Vagina (tissue), 2 donors: ENCODE measurements at regions not wholly inside any gene's neighbourhood (a gene's known extent, or its start where the extent isn't known, plus 50 kb on each side); places are given as distances from the start of the nearest gene placed in this dataset.

Experiments used
- DNase-seq, 2 donors: peaks; one replicate each; pipeline ENCODE4 v3.0.0-alpha.2; 2017; ENCODE audit errors: extremely low spot score in 2 of 2
- H3K27ac ChIP-seq: fragments of 200-600 bp; sonication (generic); one replicate; pipeline ENCODE4 v1.5.1; 2019
- H3K27me3 ChIP-seq: fragments of 200-600 bp; sonication (generic); one replicate; pipeline ENCODE4 v1.5.1; 2019
- H3K36me3 ChIP-seq, 2 donors: fragments of 200-600 bp; sonication (generic); one replicate each; pipeline ENCODE4 v1.5.1; 2017 to 2019
- H3K4me1 ChIP-seq: fragments of 200-600 bp; sonication (generic); one replicate; pipeline ENCODE4 v1.5.1; 2019
- H3K4me3 ChIP-seq, 2 donors: fragments of 200-600 bp; sonication (generic); 1 replicate in 1 of 2; 2 replicates in 1 of 2; pipeline ENCODE4 v1.5.1; 2016 to 2019
- H3K9me3 ChIP-seq: fragments of 200-600 bp; sonication (generic); one replicate; pipeline ENCODE4 v1.5.1; 2019
- POLR2A ChIP-seq, 2 donors: fragments of 450-650 bp; IDR thresholded peaks; one replicate each; pipeline ENCODE4 v1.6.1; 2017; ENCODE audit warnings: antibody characterized with exemption in 2 of 2, mild to moderate bottlenecking in 2 of 2, moderate library complexity in 2 of 2
- POLR2AphosphoS5 ChIP-seq, 2 donors: sonication (generic); formaldehyde crosslinking; IDR thresholded peaks; one replicate each; pipeline ENCODE4 v1.9.0; 2017; ENCODE audit warnings: antibody characterized with exemption in 2 of 2, mild to moderate bottlenecking in 2 of 2, low read depth in 1 of 2; ENCODE audit not compliant: insufficient read depth in 1 of 2
- intact Hi-C: fragments of 100-400 bp; cut with DNase I; formaldehyde crosslinking; loops from one replicate; pipeline ENCODE4 v1.15.1; 2023
- TF ChIP-seq, protein P1 (sequence below), 3 experiments: fragments of 450-650 bp in 2 of 3; fragments of 200-600 bp in 1 of 3; sonication (generic) in 1 of 3; IDR thresholded peaks; one replicate each; pipeline ENCODE4 v1.5.1; 2017 to 2019; ENCODE audit warnings: antibody characterized with exemption in 3 of 3, mild to moderate bottlenecking in 2 of 3, moderate library complexity in 2 of 3

DNA sequence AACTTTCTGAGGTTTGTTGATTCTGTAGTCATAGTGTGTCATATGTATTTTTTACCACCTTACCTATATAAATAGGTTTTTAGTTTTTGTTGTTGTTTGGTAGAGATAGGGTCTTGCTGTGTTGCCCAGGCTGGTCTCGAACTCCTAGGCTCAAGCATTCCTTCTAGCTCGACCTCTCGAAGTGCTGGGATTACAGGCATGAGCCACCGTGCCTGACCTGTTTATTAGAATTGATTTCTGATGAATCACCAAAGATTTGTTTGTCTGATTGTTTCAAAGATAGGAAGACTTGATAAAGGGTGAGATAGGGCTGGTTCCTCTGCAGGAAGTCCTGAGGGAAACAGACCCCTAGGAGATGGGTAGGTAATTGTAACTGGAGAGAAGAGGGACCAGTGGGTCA is 481.6 kb downstream of the PCNX1 start:
- Histone ChIP-seq H3K27me3 (no peaks in the 10 kb centered on the region), H3K4me1 (no peaks in the 10 kb centered on the region), H3K9me3 (no peaks in the 10 kb centered on the region), H3K4me3 (no peak overlapping the region), H3K36me3 (no peaks in the 10 kb centered on the region), H3K27ac (no peak overlapping the region)
- DNase-seq: no peak
- intact Hi-C loops: no loop called here
- TF ChIP-seq, protein P1, sequence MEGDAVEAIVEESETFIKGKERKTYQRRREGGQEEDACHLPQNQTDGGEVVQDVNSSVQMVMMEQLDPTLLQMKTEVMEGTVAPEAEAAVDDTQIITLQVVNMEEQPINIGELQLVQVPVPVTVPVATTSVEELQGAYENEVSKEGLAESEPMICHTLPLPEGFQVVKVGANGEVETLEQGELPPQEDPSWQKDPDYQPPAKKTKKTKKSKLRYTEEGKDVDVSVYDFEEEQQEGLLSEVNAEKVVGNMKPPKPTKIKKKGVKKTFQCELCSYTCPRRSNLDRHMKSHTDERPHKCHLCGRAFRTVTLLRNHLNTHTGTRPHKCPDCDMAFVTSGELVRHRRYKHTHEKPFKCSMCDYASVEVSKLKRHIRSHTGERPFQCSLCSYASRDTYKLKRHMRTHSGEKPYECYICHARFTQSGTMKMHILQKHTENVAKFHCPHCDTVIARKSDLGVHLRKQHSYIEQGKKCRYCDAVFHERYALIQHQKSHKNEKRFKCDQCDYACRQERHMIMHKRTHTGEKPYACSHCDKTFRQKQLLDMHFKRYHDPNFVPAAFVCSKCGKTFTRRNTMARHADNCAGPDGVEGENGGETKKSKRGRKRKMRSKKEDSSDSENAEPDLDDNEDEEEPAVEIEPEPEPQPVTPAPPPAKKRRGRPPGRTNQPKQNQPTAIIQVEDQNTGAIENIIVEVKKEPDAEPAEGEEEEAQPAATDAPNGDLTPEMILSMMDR (IDR thresholded peaks at IDR 0.05): no peak

DNA sequence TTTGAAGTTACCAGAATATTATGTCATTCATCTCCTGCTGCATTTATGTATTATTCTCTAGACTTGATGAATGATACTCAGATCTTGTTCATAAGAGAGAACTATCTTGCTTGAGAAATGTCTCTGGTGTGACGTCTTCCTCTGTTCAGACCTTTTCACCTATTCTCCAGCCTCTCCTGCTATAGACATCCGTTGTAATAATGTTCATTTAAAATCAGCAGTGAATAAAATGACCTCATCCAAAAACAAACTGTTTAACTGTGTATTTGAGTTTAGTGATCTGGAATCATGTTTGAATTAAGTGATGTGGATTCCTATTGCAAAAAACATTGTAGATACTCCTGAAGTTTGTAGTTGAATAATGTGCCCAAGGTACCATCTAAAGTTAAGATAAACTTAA is 487.1 kb downstream of the PCNX1 start:
- no peaks in the 10 kb centered on the region for H3K4me1 ChIP-seq
- H3K27ac ChIP-seq: no peak overlapping the region
- no peak overlapping the region for H3K4me3 ChIP-seq
- TF ChIP-seq, protein P1 (IDR thresholded peaks at IDR 0.05): no peak
- no peaks in the 10 kb centered on the region for H3K27me3 ChIP-seq
- no peaks in the 10 kb centered on the region for H3K36me3 ChIP-seq
- H3K9me3 ChIP-seq: no peaks in the 10 kb centered on the region
- DNase-seq: no peak
- intact Hi-C loops: no loop called here

DNA sequence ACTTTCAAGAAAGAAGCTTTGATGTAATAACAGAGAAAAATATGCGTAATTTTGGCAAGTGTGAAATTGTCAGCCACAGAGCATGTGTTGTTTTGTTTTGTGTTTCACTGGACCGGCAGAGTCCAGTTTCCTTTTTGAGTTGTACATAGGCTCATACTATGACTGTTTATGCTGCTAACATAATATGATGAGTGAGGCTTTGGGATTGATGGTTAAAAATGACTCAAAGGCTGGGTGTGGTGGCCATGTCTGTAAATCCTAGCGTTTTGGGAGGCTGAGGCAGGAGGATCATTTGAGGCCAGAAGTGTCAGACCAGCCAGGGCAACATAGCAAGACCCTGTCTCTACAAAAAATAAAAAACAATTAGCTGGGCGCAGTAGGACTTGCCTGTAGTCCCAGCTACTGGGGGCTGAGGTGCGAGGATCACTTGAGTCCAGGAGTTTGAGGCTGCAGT is 487.9 kb downstream of the PCNX1 start:
- intact Hi-C loops: no loop called here
- Histone ChIP-seq H3K4me3 (no peak overlapping the region), H3K9me3 (no peaks in the 10 kb centered on the region), H3K27ac (no peak overlapping the region), H3K4me1 (no peaks in the 10 kb centered on the region), H3K36me3 (no peaks in the 10 kb centered on the region), H3K27me3 (no peaks in the 10 kb centered on the region)
- TF ChIP-seq POLR2AphosphoS5 (IDR thresholded peaks at IDR 0.05; ENCODE audit: insufficient read depth in 1 of 2, low read depth in 1 of 2): no peak
- TF ChIP-seq POLR2A (IDR thresholded peaks at IDR 0.05): no peak
- TF ChIP-seq, protein P1 (IDR thresholded peaks at IDR 0.05): no peak
- no peak for DNase-seq

DNA sequence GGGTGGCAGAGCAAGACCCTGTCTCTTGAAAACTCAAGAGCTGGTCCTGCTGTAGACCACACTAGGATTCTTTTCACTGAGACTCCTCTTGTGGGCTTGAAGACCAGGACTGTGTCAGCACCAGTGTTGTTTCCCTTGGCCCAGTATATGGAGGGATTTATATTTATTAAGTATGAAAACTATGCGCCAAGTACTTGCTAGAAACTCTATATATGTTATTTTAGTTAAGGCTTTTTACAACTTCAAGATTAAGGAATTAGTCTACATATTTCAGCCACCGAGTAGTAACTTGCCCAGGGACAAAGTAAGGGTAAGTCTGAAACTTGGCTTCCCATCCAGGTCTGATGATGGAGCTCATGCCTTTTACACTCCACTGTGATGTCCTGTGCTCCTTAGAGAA is 488.4 kb downstream of the PCNX1 start:
- TF ChIP-seq, protein P1 (IDR thresholded peaks at IDR 0.05): no peak
- TF ChIP-seq POLR2A (IDR thresholded peaks at IDR 0.05) (no peak), POLR2AphosphoS5 (IDR thresholded peaks at IDR 0.05; ENCODE audit: insufficient read depth in 1 of 2, low read depth in 1 of 2) (no peak)
- intact Hi-C loops: no loop called here
- no peak for DNase-seq

DNA sequence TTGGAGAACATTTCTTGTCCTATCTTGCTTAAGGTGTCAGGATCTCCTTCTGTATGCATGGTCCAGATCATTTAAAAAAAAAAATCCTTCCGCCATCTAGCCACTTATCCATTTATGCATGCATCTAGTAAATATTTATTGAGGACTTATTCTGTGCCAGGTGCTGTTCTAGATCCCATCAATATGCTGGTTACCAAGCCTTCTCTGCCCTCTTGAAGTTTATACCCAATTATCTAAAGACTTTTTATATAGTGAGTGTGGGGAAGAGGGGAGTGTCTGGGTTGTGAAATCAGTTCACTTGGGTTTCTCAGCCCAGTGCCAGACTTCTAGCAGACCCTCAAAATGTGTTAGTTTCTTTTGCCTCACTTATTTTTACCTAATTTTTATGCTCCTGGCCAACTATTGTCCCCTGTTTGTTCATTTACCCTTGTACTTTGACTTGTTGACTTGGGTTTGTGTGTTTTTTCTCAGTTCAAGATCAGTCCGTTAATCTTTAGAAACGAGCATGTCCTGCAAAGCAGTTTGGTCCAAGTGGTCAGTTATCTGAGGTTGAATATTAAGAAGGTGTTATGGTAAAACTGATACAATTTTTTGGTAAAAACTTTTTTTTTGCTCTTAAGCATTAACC is 488.9 kb downstream of the PCNX1 start:
- H3K27me3 ChIP-seq: no peaks in the 10 kb centered on the region
- no peaks in the 10 kb centered on the region for H3K4me1 ChIP-seq
- TF ChIP-seq POLR2AphosphoS5 (IDR thresholded peaks at IDR 0.05; ENCODE audit: insufficient read depth in 1 of 2, low read depth in 1 of 2) (no peak), POLR2A (IDR thresholded peaks at IDR 0.05) (no peak)
- TF ChIP-seq, protein P1 (IDR thresholded peaks at IDR 0.05): no peak
- DNase-seq: no peak
- H3K27ac ChIP-seq: no peak overlapping the region
- H3K9me3 ChIP-seq: no peaks in the 10 kb centered on the region
- no peaks in the 10 kb centered on the region for H3K36me3 ChIP-seq
- no peak overlapping the region for H3K4me3 ChIP-seq
- intact Hi-C loops: no loop called here

More for the DNA sequence above, 488.4 kb downstream of the PCNX1 start:
- H3K4me3 ChIP-seq: no peak overlapping the region
- H3K27me3 ChIP-seq: no peaks in the 10 kb centered on the region
- no peak overlapping the region for H3K27ac ChIP-seq
- no peaks in the 10 kb centered on the region for H3K36me3 ChIP-seq
- H3K4me1 ChIP-seq: no peaks in the 10 kb centered on the region
- no peaks in the 10 kb centered on the region for H3K9me3 ChIP-seq
